ENCODE measurements at regions not wholly inside any gene's neighbourhood (a gene's known extent, or its start where the extent isn't known, plus 50 kb on each side); places are given as distances from the start of the nearest gene placed in this dataset.

DNA sequence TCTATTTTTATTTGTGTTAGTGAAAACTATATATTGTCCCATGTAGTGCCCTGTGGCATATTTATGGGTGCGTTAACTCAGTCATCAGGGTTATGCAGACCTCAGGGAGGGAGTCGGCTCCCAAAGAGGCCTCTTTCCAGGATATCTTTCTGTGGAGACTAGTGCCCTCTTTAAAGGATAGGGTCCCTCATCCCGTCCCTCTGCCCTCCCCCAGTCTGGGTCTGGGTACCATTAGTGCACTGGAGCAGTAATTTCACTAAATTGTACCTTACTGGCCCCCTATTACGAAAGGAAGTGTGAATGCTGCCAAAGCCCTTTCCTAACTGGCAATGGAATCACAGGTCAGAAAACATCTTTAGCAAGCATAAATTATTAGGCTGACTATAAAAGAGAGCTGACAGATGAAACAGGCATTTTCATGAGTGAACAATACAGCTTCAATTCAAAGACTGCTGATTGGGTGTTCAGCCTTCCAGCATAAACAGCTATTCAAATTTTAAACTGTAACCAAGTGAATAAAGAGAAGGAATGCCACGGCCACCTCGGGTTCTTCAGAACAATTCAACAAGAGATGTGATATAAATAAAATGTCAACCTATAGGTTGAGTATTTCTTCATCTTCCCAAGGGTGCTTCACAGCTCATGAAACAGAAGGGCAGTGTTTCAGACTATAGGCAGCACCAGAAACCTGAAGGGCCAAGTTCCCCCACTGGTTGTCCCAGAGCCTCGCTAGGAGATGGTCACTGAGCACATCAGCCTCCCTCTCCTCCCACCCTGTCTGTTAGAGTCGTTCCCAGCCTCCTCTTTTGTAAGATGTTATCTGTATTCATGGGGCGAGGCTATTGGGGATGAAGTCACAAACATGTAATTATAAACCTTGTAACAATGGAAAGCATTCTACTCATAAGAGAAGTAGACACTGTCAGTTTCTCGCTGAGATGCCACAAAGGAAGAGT lies 318.7 kb downstream of the TMEM161B start:
- Mint-ChIP-seq H3K9me3 (no peaks in the 10 kb centered on the region), H3K4me3 (no peak overlapping the region), H3K27me3 (peaks cover 7% of the 10 kb centered on the region), H3K27ac (no peak overlapping the region), H3K4me1 (no peaks in the 10 kb centered on the region), H3K36me3 (ENCODE audit: low read depth) (no peaks in the 10 kb centered on the region)
- DNase-seq (no peak), ATAC-seq (no peak)

DNA sequence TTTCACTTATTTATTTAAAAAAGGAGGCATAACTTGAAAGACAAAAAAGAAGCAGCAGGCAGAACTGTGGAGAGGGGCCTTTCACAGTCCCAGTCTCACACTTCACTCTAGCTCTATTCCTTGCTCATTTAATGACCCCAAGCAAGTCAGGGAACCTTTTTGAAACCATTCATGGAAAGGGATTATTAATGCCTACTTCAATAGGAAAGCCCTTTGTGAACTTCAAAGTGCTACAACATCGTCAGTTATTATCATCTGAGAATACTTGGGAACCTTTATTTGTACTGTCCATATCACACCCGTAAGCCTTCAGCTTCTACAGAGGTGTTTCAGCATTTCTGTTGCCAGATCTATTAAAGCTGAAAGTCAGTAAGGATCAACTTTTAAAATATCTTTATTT lies 320.2 kb downstream of the TMEM161B start:
- ATAC-seq (no peak), DNase-seq (no peak)
- no peak overlapping the region for H3K27ac Mint-ChIP-seq
- peaks cover 4% of the 10 kb centered on the region for H3K27me3 Mint-ChIP-seq
- no peaks in the 10 kb centered on the region for H3K36me3 Mint-ChIP-seq (ENCODE audit: low read depth)
- H3K4me3 Mint-ChIP-seq: no peak overlapping the region
- H3K4me1 Mint-ChIP-seq: no peaks in the 10 kb centered on the region
- H3K9me3 Mint-ChIP-seq: no peaks in the 10 kb centered on the region

DNA sequence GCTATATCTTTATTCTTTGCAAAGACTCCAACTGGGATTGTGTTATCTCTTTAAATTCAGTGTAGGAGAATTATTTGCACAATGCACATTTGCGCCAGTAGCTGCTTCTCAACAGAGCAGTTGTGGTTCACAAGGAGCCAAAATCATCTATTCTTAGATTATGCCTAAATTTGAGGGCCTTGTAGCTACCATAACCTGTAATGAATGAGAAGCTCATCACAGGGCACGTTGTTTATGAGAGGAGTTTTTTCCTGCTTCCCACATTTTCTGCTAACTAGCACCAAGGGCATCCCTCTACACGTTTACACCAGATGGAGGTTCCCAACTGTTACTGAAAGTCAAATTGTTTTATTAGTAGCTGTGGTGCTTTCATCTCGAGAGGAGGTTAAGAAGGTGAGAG lies 322.4 kb downstream of the TMEM161B start:
- Mint-ChIP-seq H3K9me3 (no peaks in the 10 kb centered on the region), H3K36me3 (ENCODE audit: low read depth) (no peaks in the 10 kb centered on the region), H3K27ac (no peak overlapping the region), H3K27me3 (peaks cover 4% of the 10 kb centered on the region), H3K4me3 (no peak overlapping the region), H3K4me1 (no peaks in the 10 kb centered on the region)
- DNase-seq (no peak), ATAC-seq (no peak)

DNA sequence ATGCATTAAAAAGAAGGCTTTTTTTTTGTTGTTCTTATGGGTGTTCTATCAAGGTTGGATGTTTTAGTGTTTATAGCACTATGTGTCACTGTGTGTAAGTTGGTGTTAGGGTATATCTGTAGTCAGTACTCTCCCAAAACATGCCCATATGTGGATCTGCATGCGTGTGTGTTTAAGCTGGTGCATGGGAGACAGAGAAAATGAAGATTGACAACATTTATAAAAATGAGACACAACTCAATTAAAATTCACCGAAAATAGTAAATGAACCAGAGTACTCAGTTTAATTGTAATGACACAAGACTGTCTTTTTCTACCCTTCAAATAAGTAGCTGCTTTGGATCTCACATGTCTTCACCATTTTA lies 323.4 kb downstream of the TMEM161B start:
- no peaks in the 10 kb centered on the region for H3K9me3 Mint-ChIP-seq

DNA sequence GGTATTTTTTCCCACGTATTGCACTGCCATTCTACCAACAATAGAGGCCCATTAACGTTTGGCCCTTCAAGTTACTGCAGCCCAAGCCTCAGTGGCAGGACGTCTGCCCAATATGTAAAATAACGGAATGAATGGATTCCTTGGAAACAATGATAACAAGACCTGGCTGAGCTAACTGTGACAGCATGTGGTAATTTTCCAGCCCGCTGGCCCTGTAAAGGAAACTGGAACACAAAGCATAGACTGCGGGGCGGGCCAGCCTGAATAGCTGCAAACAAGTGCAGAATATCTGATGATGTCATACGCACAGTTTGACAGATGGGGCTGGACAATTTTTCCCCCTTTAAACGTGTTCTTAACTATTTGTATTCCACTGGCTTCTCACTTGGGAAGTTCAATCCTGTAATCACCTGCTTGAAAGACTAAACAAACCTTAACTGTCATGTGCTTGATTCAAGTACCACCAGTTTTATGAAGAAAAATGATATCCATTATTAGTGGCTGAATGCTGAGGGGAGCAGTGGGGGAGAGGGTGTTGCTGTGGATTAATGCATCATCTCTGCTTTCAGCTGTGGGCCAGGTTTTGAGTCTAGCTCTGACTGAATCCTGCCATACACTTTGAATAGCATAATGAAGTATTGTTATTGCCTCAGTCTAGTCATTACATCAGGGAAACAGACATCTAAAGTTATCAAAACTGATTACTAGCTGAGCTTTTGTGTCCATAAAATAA lies 323.9 kb downstream of the TMEM161B start:
- Mint-ChIP-seq H3K9me3 (no peaks in the 10 kb centered on the region), H3K36me3 (ENCODE audit: low read depth) (no peaks in the 10 kb centered on the region), H3K27ac (no peak overlapping the region), H3K4me1 (no peaks in the 10 kb centered on the region), H3K27me3 (peaks cover 4% of the 10 kb centered on the region), H3K4me3 (no peak overlapping the region)
- DNase-seq (no peak), ATAC-seq (no peak)

More for the DNA sequence above, 323.4 kb downstream of the TMEM161B start:
- Mint-ChIP-seq H3K4me1 (no peaks in the 10 kb centered on the region), H3K4me3 (no peak overlapping the region), H3K27me3 (peaks cover 4% of the 10 kb centered on the region), H3K27ac (no peak overlapping the region), H3K36me3 (ENCODE audit: low read depth) (no peaks in the 10 kb centered on the region)
- DNase-seq (no peak), ATAC-seq (no peak)

DNA sequence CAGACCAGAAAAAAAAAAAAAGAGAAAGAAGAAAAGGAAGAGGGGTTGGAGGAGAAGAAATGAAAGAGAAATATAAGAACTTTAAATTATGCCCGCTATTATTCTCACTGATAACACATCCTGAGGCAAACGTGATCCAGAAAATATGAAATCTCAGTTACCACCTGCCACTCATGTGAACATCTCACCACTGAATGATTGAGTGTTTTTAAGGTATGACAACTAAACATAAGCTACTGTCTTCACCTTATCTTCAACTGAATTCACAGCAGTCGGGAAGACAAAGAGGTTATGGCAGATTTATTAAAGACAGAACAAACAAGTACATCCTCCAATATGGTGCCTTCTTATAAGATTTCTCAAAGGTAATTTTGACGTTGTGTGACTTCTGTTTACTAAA lies 327.9 kb downstream of the TMEM161B start:
- Mint-ChIP-seq H3K27me3 (no peaks in the 10 kb centered on the region), H3K27ac (no peak overlapping the region), H3K9me3 (no peaks in the 10 kb centered on the region), H3K4me1 (no peaks in the 10 kb centered on the region), H3K36me3 (ENCODE audit: low read depth) (no peaks in the 10 kb centered on the region), H3K4me3 (no peak overlapping the region)
- DNase-seq (no peak), ATAC-seq (no peak)

DNA sequence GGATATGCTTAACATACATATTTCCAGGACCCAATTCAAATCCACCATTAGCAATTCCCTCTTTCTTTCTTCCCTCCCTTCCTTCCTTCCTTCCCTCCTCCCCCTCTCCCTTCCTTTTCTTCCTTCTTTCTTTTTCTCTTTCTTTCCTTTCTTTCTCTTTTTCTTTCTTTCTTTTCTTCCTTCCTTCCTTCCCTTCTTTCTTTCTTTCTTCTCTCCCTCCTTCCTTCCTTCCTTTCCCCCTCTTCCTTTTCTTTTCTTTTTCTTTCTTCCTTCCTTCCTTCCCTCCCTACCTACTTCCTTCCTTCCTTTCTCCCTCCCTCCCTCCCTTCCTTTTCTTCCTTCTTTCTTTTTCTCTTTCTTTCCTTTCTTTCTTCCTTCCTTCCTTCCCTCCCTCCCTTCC lies 332.0 kb downstream of the TMEM161B start:
- Mint-ChIP-seq H3K27ac (no peak overlapping the region), H3K27me3 (no peaks in the 10 kb centered on the region), H3K36me3 (ENCODE audit: low read depth) (no peaks in the 10 kb centered on the region), H3K4me1 (no peaks in the 10 kb centered on the region), H3K9me3 (no peaks in the 10 kb centered on the region), H3K4me3 (no peak overlapping the region)
- DNase-seq (no peak), ATAC-seq (no peak)

DNA sequence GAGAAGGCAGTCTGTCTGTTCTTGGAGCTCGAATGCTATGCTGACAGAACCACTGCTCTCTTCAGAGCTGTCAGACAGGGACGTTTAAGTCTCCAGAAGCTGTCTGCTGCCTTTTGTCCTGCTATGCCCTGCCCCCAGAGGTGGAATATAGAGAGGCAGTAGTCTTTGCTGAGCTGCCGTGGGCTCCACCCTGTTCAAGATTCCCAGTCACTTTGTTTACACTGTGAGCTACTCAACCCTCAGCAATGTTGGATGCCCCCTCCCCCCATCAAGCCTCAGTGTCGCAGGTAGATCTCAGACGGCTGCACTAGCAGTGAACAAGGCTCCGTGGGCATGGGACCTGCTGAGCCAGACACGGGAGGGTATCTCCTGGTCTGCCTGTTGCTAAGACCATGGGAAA lies 344.2 kb downstream of the TMEM161B start:
- Mint-ChIP-seq H3K4me1 (no peaks in the 10 kb centered on the region), H3K9me3 (peaks cover 6% of the 10 kb centered on the region), H3K4me3 (no peak overlapping the region), H3K27ac (no peak overlapping the region), H3K36me3 (ENCODE audit: low read depth) (no peaks in the 10 kb centered on the region), H3K27me3 (peaks cover 2% of the 10 kb centered on the region)
- no peak for ATAC-seq
- DNase-seq: no peak

DNA sequence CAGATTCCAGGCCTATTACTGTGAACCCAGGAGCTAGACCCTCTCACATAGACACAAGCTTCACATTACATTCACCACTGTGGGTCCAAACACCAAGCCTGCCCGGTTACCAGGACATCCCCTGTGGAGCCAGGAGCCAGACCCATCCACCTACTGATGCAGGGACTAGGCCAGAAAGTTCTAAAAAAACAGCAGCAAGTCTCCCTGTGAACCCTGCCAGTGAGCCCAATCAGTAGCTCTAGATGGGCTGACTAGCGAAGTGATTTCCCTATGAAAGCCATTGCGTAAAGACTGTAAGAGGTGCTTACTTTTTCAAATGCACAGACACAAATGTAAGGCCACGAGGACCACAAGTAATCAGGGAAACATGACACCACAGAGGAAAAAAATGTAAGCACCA lies 352.3 kb downstream of the TMEM161B start:
- no peak overlapping the region for H3K27ac Mint-ChIP-seq

DNA sequence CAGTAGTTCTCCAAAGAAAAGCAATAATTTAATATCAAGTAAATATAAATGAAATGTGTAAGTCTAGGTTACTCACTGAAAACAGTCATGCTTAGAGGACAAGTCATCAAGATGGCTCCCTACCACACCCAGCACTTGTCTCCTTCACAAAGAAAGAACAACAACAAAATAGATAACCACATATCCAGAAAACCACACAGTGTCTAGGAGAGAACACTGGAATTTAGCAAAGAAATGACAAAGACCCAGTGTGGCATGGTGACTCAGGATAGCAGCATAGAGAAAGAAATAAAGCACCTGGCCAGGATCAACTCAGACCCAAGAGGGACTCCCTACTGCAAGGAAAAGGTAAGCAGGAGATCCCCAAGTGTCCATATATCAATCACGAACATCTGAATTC lies 356.2 kb downstream of the TMEM161B start:
- Mint-ChIP-seq H3K36me3 (ENCODE audit: low read depth) (no peaks in the 10 kb centered on the region), H3K9me3 (no peaks in the 10 kb centered on the region), H3K27me3 (no peaks in the 10 kb centered on the region), H3K27ac (no peak overlapping the region), H3K4me1 (no peaks in the 10 kb centered on the region), H3K4me3 (no peak overlapping the region)
- DNase-seq: no peak
- no peak for ATAC-seq

More for the DNA sequence above, 352.3 kb downstream of the TMEM161B start:
- H3K27me3 Mint-ChIP-seq: no peaks in the 10 kb centered on the region
- H3K9me3 Mint-ChIP-seq: no peaks in the 10 kb centered on the region
- no peak overlapping the region for H3K4me3 Mint-ChIP-seq
- ATAC-seq (no peak), DNase-seq (no peak)
- H3K4me1 Mint-ChIP-seq: no peaks in the 10 kb centered on the region
- no peaks in the 10 kb centered on the region for H3K36me3 Mint-ChIP-seq (ENCODE audit: low read depth)

DNA sequence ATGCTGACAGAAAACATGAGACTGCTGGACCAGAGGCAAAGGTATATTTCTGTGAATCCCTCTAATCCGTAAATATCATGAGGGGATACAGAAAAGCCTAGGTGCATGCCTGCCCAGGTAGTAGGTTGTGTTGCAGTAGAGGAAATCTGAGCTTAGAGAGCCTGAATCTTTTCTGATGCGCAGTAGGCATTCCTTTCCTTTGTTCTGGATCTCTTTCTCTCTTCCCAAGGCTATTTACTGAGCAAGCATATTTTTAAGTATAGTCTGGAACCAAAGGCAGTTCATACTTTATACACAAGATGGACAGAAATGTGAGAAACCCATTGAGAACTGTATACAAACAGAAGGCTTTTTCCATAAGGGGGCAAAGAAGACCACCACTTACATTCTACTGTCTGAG lies 359.3 kb downstream of the TMEM161B start:
- H3K4me3 Mint-ChIP-seq: no peak overlapping the region
- no peak for ATAC-seq
- H3K9me3 Mint-ChIP-seq: no peaks in the 10 kb centered on the region
- no peak overlapping the region for H3K27ac Mint-ChIP-seq
- no peaks in the 10 kb centered on the region for H3K27me3 Mint-ChIP-seq
- no peak for DNase-seq
- H3K4me1 Mint-ChIP-seq: no peaks in the 10 kb centered on the region
- H3K36me3 Mint-ChIP-seq (ENCODE audit: low read depth): no peaks in the 10 kb centered on the region

DNA sequence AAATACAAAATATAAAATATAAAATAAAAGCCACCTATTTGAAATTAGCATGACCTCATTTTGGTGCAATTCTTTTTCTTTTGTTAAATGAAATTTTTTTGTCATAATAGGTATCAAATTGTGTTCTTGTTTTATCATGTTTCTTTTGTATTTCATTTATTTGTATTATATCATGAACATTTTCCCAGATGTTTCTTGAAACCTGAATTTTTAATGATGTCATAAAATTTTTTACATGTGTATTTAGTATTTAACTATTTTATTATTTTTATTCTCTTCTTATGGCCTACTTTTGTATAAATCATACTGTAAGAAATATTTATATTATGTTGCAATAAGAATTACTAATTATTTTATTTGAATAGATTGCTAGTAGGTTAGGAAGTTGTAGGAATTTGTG lies 361.7 kb downstream of the TMEM161B start:
- Mint-ChIP-seq H3K27ac (no peak overlapping the region), H3K4me3 (no peak overlapping the region), H3K4me1 (no peaks in the 10 kb centered on the region), H3K9me3 (no peaks in the 10 kb centered on the region), H3K27me3 (no peaks in the 10 kb centered on the region), H3K36me3 (ENCODE audit: low read depth) (no peaks in the 10 kb centered on the region)
- DNase-seq: no peak
- no peak for ATAC-seq

DNA sequence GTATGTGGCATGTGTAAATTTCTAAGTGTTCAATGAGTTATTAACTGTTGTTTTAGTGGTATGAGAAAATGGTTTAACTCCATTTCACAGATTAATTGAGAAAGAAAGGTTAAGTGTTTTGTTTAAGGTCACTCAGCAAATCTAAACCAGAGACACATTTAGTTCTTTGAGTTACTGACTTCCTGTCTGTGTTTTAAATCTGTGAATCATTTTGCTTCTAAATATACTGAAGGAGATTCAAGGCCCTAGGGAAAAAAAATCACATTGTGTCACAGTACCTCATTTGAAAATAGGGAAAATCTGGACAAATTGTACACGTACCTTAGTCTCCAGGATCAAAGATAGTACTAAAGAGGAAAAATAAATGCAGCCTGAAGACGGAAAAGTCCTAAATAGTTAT lies 368.2 kb downstream of the TMEM161B start:
- peaks cover 1% of the 10 kb centered on the region for H3K27me3 Mint-ChIP-seq
- no peaks in the 10 kb centered on the region for H3K4me1 Mint-ChIP-seq
- H3K4me3 Mint-ChIP-seq: no peak overlapping the region
- no peak for DNase-seq
- no peaks in the 10 kb centered on the region for H3K36me3 Mint-ChIP-seq (ENCODE audit: low read depth)
- no peak for ATAC-seq
- peaks cover 6% of the 10 kb centered on the region for H3K9me3 Mint-ChIP-seq
- no peak overlapping the region for H3K27ac Mint-ChIP-seq

DNA sequence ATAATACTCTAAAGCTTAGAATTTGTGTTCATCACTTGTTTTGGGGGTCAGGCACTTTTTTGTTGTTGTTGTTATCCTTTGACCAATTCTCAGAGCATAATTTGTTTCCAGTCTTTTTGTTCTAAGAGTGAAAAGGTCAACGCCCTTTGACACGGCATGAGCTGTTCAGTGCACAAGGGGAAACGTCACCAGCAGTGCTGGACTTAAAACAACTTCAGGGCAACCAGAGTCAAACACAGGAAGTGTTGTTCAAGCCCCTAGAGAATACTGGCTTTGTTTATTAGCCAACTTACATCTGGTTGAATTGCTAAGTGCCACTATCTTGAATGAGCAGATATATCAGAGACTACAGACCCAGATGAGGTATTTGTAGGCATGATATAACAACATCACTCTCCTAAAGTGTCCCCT lies 368.9 kb downstream of the TMEM161B start:
- Mint-ChIP-seq H3K9me3 (peaks cover 6% of the 10 kb centered on the region), H3K27me3 (peaks cover 1% of the 10 kb centered on the region), H3K4me1 (no peaks in the 10 kb centered on the region), H3K36me3 (ENCODE audit: low read depth) (no peaks in the 10 kb centered on the region), H3K27ac (no peak overlapping the region), H3K4me3 (no peak overlapping the region)
- DNase-seq (no peak), ATAC-seq (no peak)

DNA sequence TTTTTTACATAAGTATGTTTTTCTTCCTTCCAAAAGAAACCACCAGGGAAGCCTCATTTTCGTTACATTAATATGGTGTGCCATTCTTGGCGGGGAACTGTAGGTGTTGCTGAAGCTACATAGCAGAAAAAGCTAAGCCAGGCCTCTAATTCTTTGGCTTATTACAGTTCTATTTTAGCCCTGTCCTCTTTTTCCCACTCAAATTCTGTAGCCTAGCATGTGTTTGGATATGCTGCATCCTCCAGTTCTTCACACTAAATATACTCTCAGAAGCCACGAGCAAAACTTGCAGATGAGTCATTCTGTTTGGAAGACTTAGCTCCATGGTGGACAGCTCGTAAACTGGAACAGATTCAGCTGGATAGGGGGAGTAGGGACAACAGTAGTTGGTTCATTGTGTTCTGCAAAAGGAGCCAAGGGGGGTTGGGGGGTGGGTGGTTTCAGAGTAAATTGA lies 369.4 kb downstream of the TMEM161B start:
- ATAC-seq (no peak), DNase-seq (no peak)
- no peaks in the 10 kb centered on the region for H3K4me1 Mint-ChIP-seq
- H3K9me3 Mint-ChIP-seq: peaks cover 6% of the 10 kb centered on the region
- no peaks in the 10 kb centered on the region for H3K36me3 Mint-ChIP-seq (ENCODE audit: low read depth)
- no peak overlapping the region for H3K27ac Mint-ChIP-seq
- peaks cover 1% of the 10 kb centered on the region for H3K27me3 Mint-ChIP-seq
- H3K4me3 Mint-ChIP-seq: no peak overlapping the region
